GM18520 (cell line): ENCODE measurements at regions not wholly inside any gene's neighbourhood (a gene's known extent, or its start where the extent isn't known, plus 50 kb on each side); places are given as distances from the start of the nearest gene placed in this dataset.

Source experiments
- ATAC-seq: cut with Tn5 transposase; IDR thresholded peaks from one replicate; pipeline ENCODE4 v1.9.1; 2021; ENCODE audit not compliant: unreplicated experiment

GRCh38 chr2:139357972-139358371 lies 577.8 kb upstream of the NXPH2 start:
- no peak for ATAC-seq

GRCh38 chr2:139354518-139354917 lies 574.3 kb upstream of the NXPH2 start:
- ATAC-seq, result no peak

GRCh38 chr2:139353874-139354273 lies 573.7 kb upstream of the NXPH2 start:
- no peak for ATAC-seq

GRCh38 chr2:139317259-139317658 lies 537.1 kb upstream of the NXPH2 start:
- no peak for ATAC-seq

GRCh38 chr2:139314059-139314458 lies 533.9 kb upstream of the NXPH2 start:
- ATAC-seq, result no peak

- ATAC-seq, result no peak
These were observed 516.6 kb upstream of the NXPH2 start for GRCh38 chr2:139296672-139297209.

GRCh38 chr2:139293992-139294548 lies 513.9 kb upstream of the NXPH2 start:
- no peak for ATAC-seq

GRCh38 chr2:139281124-139281523 lies 500.9 kb upstream of the NXPH2 start:
- ATAC-seq, result no peak

- ATAC-seq, result no peak
These were observed 491.7 kb upstream of the NXPH2 start for GRCh38 chr2:139271879-139272278.

GRCh38 chr2:139271149-139271548 lies 491.0 kb upstream of the NXPH2 start:
- ATAC-seq, result no peak

- no peak for ATAC-seq
These were observed 479.9 kb upstream of the NXPH2 start for GRCh38 chr2:139260052-139260430.

GRCh38 chr2:139259422-139260051 lies 479.3 kb upstream of the NXPH2 start:
- ATAC-seq, result no peak

GRCh38 chr2:139241286-139241685 lies 461.1 kb upstream of the NXPH2 start:
- ATAC-seq, result no peak

- ATAC-seq, result no peak
These were observed 456.8 kb upstream of the NXPH2 start for GRCh38 chr2:139237023-139237422.

- ATAC-seq, result no peak
These were observed 450.7 kb upstream of the NXPH2 start for GRCh38 chr2:139230881-139231280.

- no peak for ATAC-seq
These were observed 448.1 kb upstream of the NXPH2 start for GRCh38 chr2:139228276-139228675.

- no peak for ATAC-seq
These were observed 445.8 kb upstream of the NXPH2 start for GRCh38 chr2:139225961-139226360.

GRCh38 chr2:139218181-139218580 lies 438.0 kb upstream of the NXPH2 start:
- ATAC-seq, result no peak

GRCh38 chr2:139217641-139218040 lies 437.5 kb upstream of the NXPH2 start:
- ATAC-seq, result no peak

- no peak for ATAC-seq
These were observed 436.2 kb upstream of the NXPH2 start for GRCh38 chr2:139216435-139216834.

GRCh38 chr2:139214801-139215200 lies 434.6 kb upstream of the NXPH2 start:
- ATAC-seq, result no peak

GRCh38 chr2:139209586-139209985 lies 429.4 kb upstream of the NXPH2 start:
- no peak for ATAC-seq

- ATAC-seq, result no peak
These were observed 421.3 kb upstream of the NXPH2 start for GRCh38 chr2:139201516-139201915.
